ENCODE measurements at regions not wholly inside any gene's neighbourhood (a gene's known extent, or its start where the extent isn't known, plus 50 kb on each side); places are given as distances from the start of the nearest gene placed in this dataset.

GRCh38 chr9:129253803-129254381 lies 75.8 kb upstream of the IER5L start:
- DNase-seq (ENCODE audit: low spot score) = peak; percentile 83
- peak overlapping the region; percentile 90 to 91 for H3K27ac ChIP-seq
- no peak for TF ChIP-seq CTCF (IDR thresholded peaks at IDR 0.05)
- H3K4me3 ChIP-seq = peak overlapping the region; percentile 55

- peak overlapping the region; percentile 90 to 91 for H3K27ac ChIP-seq
- peak overlapping the region; percentile 55 for H3K4me3 ChIP-seq
- TF ChIP-seq CTCF (IDR thresholded peaks at IDR 0.05) = no peak
- DNase-seq (ENCODE audit: low spot score) = peak; percentile 81
Measured at GRCh38 chr9:129252937-129253802, 75.1 kb upstream of the IER5L start.

GRCh38 chr9:129250786-129251185 lies 72.7 kb upstream of the IER5L start:
- DNase-seq (ENCODE audit: low spot score) = no peak
- H3K27ac ChIP-seq = no peak overlapping the region
- no peak for TF ChIP-seq CTCF (IDR thresholded peaks at IDR 0.05)
- no peak overlapping the region for H3K4me3 ChIP-seq

GRCh38 chr9:129247285-129248153 lies 69.5 kb upstream of the IER5L start:
- no peak for TF ChIP-seq CTCF (IDR thresholded peaks at IDR 0.05)
- no peak overlapping the region for H3K4me3 ChIP-seq
- DNase-seq (ENCODE audit: low spot score) = no peak
- no peak overlapping the region for H3K27ac ChIP-seq

- no peak for TF ChIP-seq CTCF (IDR thresholded peaks at IDR 0.05)
- no peak for DNase-seq (ENCODE audit: low spot score)
- no peak overlapping the region for H3K27ac ChIP-seq
Measured at GRCh38 chr9:129245276-129245675, 67.2 kb upstream of the IER5L start.

GRCh38 chr9:129242971-129243561 lies 65.0 kb upstream of the IER5L start:
- no peak for DNase-seq (ENCODE audit: low spot score)

More at GRCh38 chr9:129245276-129245675, 67.2 kb upstream of the IER5L start:
- H3K4me3 ChIP-seq = no peak overlapping the region

More at GRCh38 chr9:129242971-129243561, 65.0 kb upstream of the IER5L start:
- Histone ChIP-seq H3K4me3 (no peak overlapping the region), H3K27ac (peak overlapping the region in 1 of 2 donors; percentile 68)
- no peak for TF ChIP-seq CTCF (IDR thresholded peaks at IDR 0.05)

Data from coronary artery (tissue), 2 donors.